ENCODE measurements at regions not wholly inside any gene's neighbourhood (a gene's known extent, or its start where the extent isn't known, plus 50 kb on each side); places are given as distances from the start of the nearest gene placed in this dataset.

- 61% methylated on average over 3 of the region's 3 CpGs for WGBS (ENCODE audit: insufficient coverage, low coverage, low lambda C conversion rate, missing lambda C conversion rate)
- DNase-seq: no peak
Observed at GRCh38 chr2:18907937-18908336, 318.6 kb upstream of the NT5C1B start.

GRCh38 chr2:18907508-18907907, 318.1 kb upstream of the NT5C1B start:
- intact Hi-C loops (cut with DNase I): no loop called here
- Histone ChIP-seq H3K9me3 (no peaks in the 10 kb centered on the region), H3K27ac (no peak overlapping the region), H3K4me1 (no peaks in the 10 kb centered on the region), H3K27me3 (no peaks in the 10 kb centered on the region), H3K36me3 (no peaks in the 10 kb centered on the region), H3K4me3 (no peak overlapping the region)
- TF ChIP-seq CTCF (IDR thresholded peaks at IDR 0.05): no peak
- TF ChIP-seq POLR2A (IDR thresholded peaks at IDR 0.05): no peak
- ATAC-seq (no peak), DNase-seq (no peak)
- WGBS (ENCODE audit: insufficient coverage, low coverage, low lambda C conversion rate, missing lambda C conversion rate): 57% methylated on average over 2 of the region's 2 CpGs

More at GRCh38 chr2:18907937-18908336, 318.6 kb upstream of the NT5C1B start:
- H3K4me1 ChIP-seq: no peaks in the 10 kb centered on the region
- ATAC-seq: no peak
- H3K27me3 ChIP-seq: no peaks in the 10 kb centered on the region
- no peaks in the 10 kb centered on the region for H3K36me3 ChIP-seq
- intact Hi-C loops (cut with DNase I): no loop called here
- TF ChIP-seq CTCF (IDR thresholded peaks at IDR 0.05) (no peak), POLR2A (IDR thresholded peaks at IDR 0.05) (no peak)
- no peak overlapping the region for H3K4me3 ChIP-seq
- H3K27ac ChIP-seq: no peak overlapping the region
- no peaks in the 10 kb centered on the region for H3K9me3 ChIP-seq

- no peak for ATAC-seq
- intact Hi-C loops (cut with DNase I): no loop called here
Observed at GRCh38 chr2:18903750-18904149, 314.4 kb upstream of the NT5C1B start.

GRCh38 chr2:18901242-18901641, 311.9 kb upstream of the NT5C1B start:
- TF ChIP-seq CTCF (IDR thresholded peaks at IDR 0.05): no peak
- TF ChIP-seq POLR2A (IDR thresholded peaks at IDR 0.05): no peak
- H3K4me3 ChIP-seq: no peak overlapping the region
- H3K27ac ChIP-seq: no peak overlapping the region

More at GRCh38 chr2:18903750-18904149, 314.4 kb upstream of the NT5C1B start:
- WGBS (ENCODE audit: insufficient coverage, low coverage, low lambda C conversion rate, missing lambda C conversion rate): 83% methylated on average over 2 of the region's 3 CpGs
- no peak for DNase-seq
- Histone ChIP-seq H3K36me3 (no peaks in the 10 kb centered on the region), H3K27me3 (no peaks in the 10 kb centered on the region), H3K27ac (no peak overlapping the region), H3K4me3 (no peak overlapping the region), H3K9me3 (no peaks in the 10 kb centered on the region), H3K4me1 (peaks cover 0 to 10% (median 0%) of the 10 kb centered on the region in 4 donors)
- TF ChIP-seq CTCF (IDR thresholded peaks at IDR 0.05) (no peak), POLR2A (IDR thresholded peaks at IDR 0.05) (no peak)

GRCh38 chr2:18900691-18901141, 311.3 kb upstream of the NT5C1B start:
- Histone ChIP-seq H3K9me3 (no peaks in the 10 kb centered on the region), H3K27me3 (no peaks in the 10 kb centered on the region), H3K36me3 (no peaks in the 10 kb centered on the region), H3K4me3 (no peak overlapping the region), H3K27ac (no peak overlapping the region), H3K4me1 (peaks cover 0 to 10% (median 0%) of the 10 kb centered on the region in 4 donors)
- intact Hi-C loops (cut with DNase I): no loop called here
- ATAC-seq: peak in 2 of 4 donors; percentile 28 to 46
- TF ChIP-seq CTCF (IDR thresholded peaks at IDR 0.05) (no peak), POLR2A (IDR thresholded peaks at IDR 0.05) (no peak)
- no peak for DNase-seq

More at GRCh38 chr2:18901242-18901641, 311.9 kb upstream of the NT5C1B start:
- no peaks in the 10 kb centered on the region for H3K27me3 ChIP-seq
- WGBS (ENCODE audit: insufficient coverage, low coverage, low lambda C conversion rate, missing lambda C conversion rate): 35% methylated on average over 3 of the region's 3 CpGs
- H3K36me3 ChIP-seq: no peaks in the 10 kb centered on the region
- H3K4me1 ChIP-seq: peaks cover 0 to 10% (median 0%) of the 10 kb centered on the region in 4 donors
- ATAC-seq: peak in 1 of 4 donors; percentile 19
- no peak for DNase-seq
- no peaks in the 10 kb centered on the region for H3K9me3 ChIP-seq
- intact Hi-C loops (cut with DNase I): no loop called here
